H1 (cell line): ENCODE measurements at regions not wholly inside any gene's neighbourhood (a gene's known extent, or its start where the extent isn't known, plus 50 kb on each side); places are given as distances from the start of the nearest gene placed in this dataset.

Experiments
- CTCF ChIA-PET: fragments of 300-600 bp; sonication (Branson Sonifier 250); formaldehyde crosslinking; loops from one replicate; lab custom pipeline; 2021; ENCODE audit not compliant: partially characterized antibody; lab: Charles Lee
- POLR2A ChIA-PET: fragments of 300-600 bp; sonication (Branson Sonifier 250); formaldehyde crosslinking; loops from one replicate; lab custom pipeline; 2021; ENCODE audit warnings: inconsistent platforms; ENCODE audit not compliant: partially characterized antibody; lab: Charles Lee
- DNase-seq, 2 experiments: peaks; one replicate each; pipeline versions ENCODE4 v3.0.0 to v3.0.0-alpha.2; 2010 to 2022; ENCODE audit warnings: low spot score in 2 of 2, low read depth in 1 of 2, mixed read lengths in 1 of 2
- FAIRE-seq: peaks from 2 replicates; lab custom pipeline; 2011; peaks lifted over from hg19 to GRCh38; lab: Jason Lieb, UNC
- H2AFZ ChIP-seq: 2 replicates; pipeline ENCODE4 v1.8.1; 2012; ENCODE audit warnings: low read length, inconsistent platforms
- H2AK5ac ChIP-seq: 2 replicates; pipeline ENCODE4 v1.6.1; 2013; ENCODE audit warnings: low read depth, low read length
- H2BK120ac ChIP-seq: replicated peaks from 2 replicates; pipeline ENCODE3; 2013; ENCODE audit warnings: low read depth, low read length, inconsistent platforms
- H2BK12ac ChIP-seq: 2 replicates; pipeline ENCODE4 v1.6.1; 2013; ENCODE audit warnings: low read depth, low read length
- H2BK15ac ChIP-seq: 2 replicates; pipeline ENCODE4 v1.6.1; 2013; ENCODE audit warnings: low read length
- H2BK20ac ChIP-seq: 2 replicates; pipeline ENCODE4 v1.6.1; 2013; ENCODE audit warnings: low read length
- H2BK5ac ChIP-seq: 2 replicates; pipeline ENCODE4 v1.6.1; 2013; ENCODE audit warnings: low read depth, low read length
- H3K14ac ChIP-seq: 2 replicates; pipeline ENCODE4 v1.6.1; 2013; ENCODE audit warnings: inconsistent platforms; ENCODE audit not compliant: insufficient read length
- H3K18ac ChIP-seq: 2 replicates; pipeline ENCODE4 v1.6.1; 2013; ENCODE audit warnings: low read length; ENCODE audit errors: extremely low read depth
- H3K23ac ChIP-seq: 2 replicates; pipeline ENCODE4 v1.6.1; 2013; ENCODE audit warnings: inconsistent platforms; ENCODE audit not compliant: insufficient read length
- H3K23me2 ChIP-seq: 2 replicates; pipeline ENCODE4 v1.6.1; 2013; ENCODE audit warnings: low read depth, low read length
- H3K27ac ChIP-seq: 2 replicates; pipeline ENCODE4 v1.6.1; 2011; ENCODE audit warnings: low read depth, low read length, inconsistent platforms
- H3K27me3 ChIP-seq, 4 experiments: replicated peaks in 1 of 4; 1 replicate in 1 of 4; 2 replicates in 3 of 4; pipeline versions ENCODE4 v1.6.1 to v1.8.1; 2011 to 2013; ENCODE audit warnings: low read length in 3 of 4, mild to moderate bottlenecking in 3 of 4, inconsistent platforms in 2 of 4, mixed read lengths in 2 of 4, moderate library complexity in 1 of 4; ENCODE audit not compliant: control insufficient read depth in 3 of 4, insufficient read depth in 3 of 4; ENCODE audit errors: extremely low read depth in 1 of 4
- H3K36me3 ChIP-seq, 4 experiments: 2 replicates each; pipeline versions ENCODE4 v1.6.1 to v1.8.1; 2011 to 2013; ENCODE audit warnings: mild to moderate bottlenecking in 4 of 4, low read length in 3 of 4, moderate library complexity in 2 of 4, control low read depth in 1 of 4, inconsistent platforms in 1 of 4; ENCODE audit not compliant: insufficient read depth in 4 of 4, control insufficient read depth in 2 of 4
- H3K4ac ChIP-seq: replicated peaks from 2 replicates; pipeline ENCODE3; 2013; ENCODE audit warnings: low read length, low read depth, mixed read lengths, inconsistent platforms; ENCODE audit not compliant: insufficient read length
- H3K4me1 ChIP-seq, 4 experiments: replicated peaks in 1 of 4; 1 replicate in 1 of 4; 2 replicates in 3 of 4; pipeline versions ENCODE4 v1.6.1 to v1.8.1; 2011 to 2013; ENCODE audit warnings: low read length in 3 of 4, inconsistent platforms in 2 of 4, mixed read lengths in 1 of 4; ENCODE audit not compliant: insufficient read depth in 4 of 4, control insufficient read depth in 3 of 4
- H3K4me2 ChIP-seq, 2 experiments: 2 replicates each; pipeline versions ENCODE4 v1.6.1 to v1.8.1; 2011 to 2013; ENCODE audit warnings: low read depth in 2 of 2, low read length in 2 of 2, control low read depth in 1 of 2, inconsistent platforms in 1 of 2, mild to moderate bottlenecking in 1 of 2; ENCODE audit not compliant: insufficient read depth in 1 of 2
- H3K4me3 ChIP-seq, 4 experiments: fragments of 200-600, 300-600 bp in 1 of 4; sonication (generic), shearing (Covaris generic), sonication (Bioruptor Twin) in 1 of 4; 2 replicates each; pipeline versions ENCODE4 v1.5.1 to v1.8.1; 2011 to 2016; ENCODE audit warnings: low read length in 4 of 4, low read depth in 3 of 4, control low read depth in 2 of 4, inconsistent platforms in 2 of 4, mild to moderate bottlenecking in 2 of 4, mixed read lengths in 1 of 4, moderate library complexity in 1 of 4; ENCODE audit not compliant: insufficient read depth in 2 of 4; ENCODE audit errors: extremely low read depth in 1 of 4
- H3K56ac ChIP-seq: replicated peaks from 2 replicates; pipeline ENCODE3; 2013; ENCODE audit warnings: low read depth, mild to moderate bottlenecking, mixed read lengths, low read length, inconsistent platforms; ENCODE audit not compliant: insufficient read length
- H3K79me1 ChIP-seq: 2 replicates; pipeline ENCODE4 v1.6.1; 2013; ENCODE audit warnings: low read depth, low read length, control low read depth
- H3K79me2 ChIP-seq, 2 experiments: 2 replicates each; pipeline versions ENCODE4 v1.6.1 to v1.8.1; 2012 to 2013; ENCODE audit warnings: low read length in 2 of 2, mild to moderate bottlenecking in 2 of 2, inconsistent platforms in 1 of 2; ENCODE audit not compliant: insufficient read depth in 2 of 2, control insufficient read depth in 1 of 2
- H3K9ac ChIP-seq, 4 experiments: replicated peaks in 1 of 4; 1 replicate in 1 of 4; 2 replicates in 3 of 4; pipeline versions ENCODE4 v1.6.1 to v1.8.1; 2011 to 2013; ENCODE audit warnings: low read depth in 3 of 4, low read length in 3 of 4, control low read depth in 2 of 4, mild to moderate bottlenecking in 2 of 4, moderate library complexity in 2 of 4, inconsistent platforms in 1 of 4; ENCODE audit errors: extremely low read depth in 1 of 4
- H3K9me3 ChIP-seq, 2 experiments: 2 replicates each; pipeline versions ENCODE4 v1.6.1 to v1.8.1; 2012 to 2013; ENCODE audit warnings: mild to moderate bottlenecking in 2 of 2, moderate library complexity in 2 of 2, control low read depth in 1 of 2, inconsistent platforms in 1 of 2, low read depth in 1 of 2, low read length in 1 of 2, mixed read lengths in 1 of 2; ENCODE audit not compliant: insufficient read depth in 2 of 2
- H4K20me1 ChIP-seq, 2 experiments: replicated peaks in 1 of 2; 2 replicates each; pipeline versions ENCODE3 to v1.8.1; 2011 to 2013; ENCODE audit warnings: inconsistent platforms in 2 of 2, low read length in 2 of 2, mild to moderate bottlenecking in 1 of 2; ENCODE audit not compliant: insufficient read depth in 2 of 2, control insufficient read depth in 1 of 2
- H4K5ac ChIP-seq: 2 replicates; pipeline ENCODE4 v1.6.1; 2013; ENCODE audit warnings: low read length, low read depth, mixed read lengths, inconsistent platforms; ENCODE audit not compliant: insufficient read length
- H4K8ac ChIP-seq: 2 replicates; pipeline ENCODE4 v1.8.0; 2013; ENCODE audit warnings: mild to moderate bottlenecking, moderate library complexity, low read length, inconsistent platforms; ENCODE audit not compliant: insufficient read depth; ENCODE audit errors: extremely low read depth
- H4K91ac ChIP-seq: replicated peaks from 2 replicates; pipeline ENCODE3; 2013; ENCODE audit warnings: low read length, mixed read lengths, inconsistent platforms; ENCODE audit not compliant: insufficient read length
- ATF2 ChIP-seq: IDR thresholded peaks from 2 replicates; pipeline ENCODE4 v1.6.1; 2012; ENCODE audit warnings: low read length, inconsistent platforms
- RBBP5 ChIP-seq: IDR thresholded peaks from 2 replicates; pipeline ENCODE4 v1.7.1; 2012; ENCODE audit warnings: low read depth, mild to moderate bottlenecking, inconsistent platforms, low read length, moderate library complexity, borderline replicate concordance
- SP1 ChIP-seq: IDR thresholded peaks from 2 replicates; pipeline ENCODE4 v1.6.1; 2011; ENCODE audit warnings: low read depth, low read length
- USF2 ChIP-seq: IDR thresholded peaks from 2 replicates; pipeline ENCODE4 v1.6.1; 2011; ENCODE audit warnings: low read length, improper control_type of control experiment
- YY1 ChIP-seq: IDR thresholded peaks from 2 replicates; pipeline ENCODE4 v1.6.1; 2011; ENCODE audit warnings: low read depth, mild to moderate bottlenecking, low read length
- WGBS, 2 experiments: shearing (Covaris generic) in 1 of 2; methylation state at CpG; one replicate each; pipeline versions ENCODE4 v1.1.6 to v1.1.7; 2013 to 2015; ENCODE audit warnings: low lambda C conversion rate in 2 of 2, mixed read lengths in 2 of 2, inconsistent platforms in 1 of 2, low coverage in 1 of 2, missing lambda C conversion rate in 1 of 2; ENCODE audit not compliant: insufficient replicate concordance in 2 of 2, insufficient coverage in 1 of 2, insufficient read length in 1 of 2; ENCODE audit errors: extremely low coverage in 1 of 2, missing lambda C conversion rate in 1 of 2; 5-methylcytosine and 5-hydroxymethylcytosine counted together

GRCh38 chr4:159029481-159029880, 73.4 kb upstream of the RAPGEF2 start:
- DNase-seq = no peak
- Histone ChIP-seq H3K36me3 (no peaks in the 10 kb centered on the region), H3K4me3 (no peak overlapping the region), H3K9ac (no peak overlapping the region), H3K9me3 (no peaks in the 10 kb centered on the region), H3K27me3 (no peaks in the 10 kb centered on the region), H3K27ac (no peak overlapping the region), H3K14ac (no peak overlapping the region), H4K8ac (no peak overlapping the region), H4K5ac (no peak overlapping the region), H2AK5ac (no peak overlapping the region), H4K91ac (no peak overlapping the region), H2AFZ (no peak overlapping the region), H3K79me2 (no peaks in the 10 kb centered on the region), H2BK120ac (no peak overlapping the region), H4K20me1 (no peaks in the 10 kb centered on the region), H3K23ac (no peak overlapping the region), H3K23me2 (no peaks in the 10 kb centered on the region), H3K56ac (no peak overlapping the region), H2BK5ac (no peak overlapping the region), H3K4me2 (no peak overlapping the region), H2BK12ac (no peak overlapping the region), H3K4me1 (peaks cover 0 to 9% (median 2%) of the 10 kb centered on the region in 4 experiments; a peak in 3 of 7 replicates), H2BK20ac (no peak overlapping the region), H2BK15ac (no peak overlapping the region), H3K18ac (no peak overlapping the region), H3K4ac (no peak overlapping the region), H3K79me1 (no peaks in the 10 kb centered on the region)
- POLR2A ChIA-PET = interaction anchor here (1.2 kb wide), 1 partner anchor 13 kb away, joined by 3 read pairs; no protein-coding TSS in a partner anchor
- TF ChIP-seq ATF2 (no peak), SP1 (no peak), RBBP5 (no peak), USF2 (no peak), YY1 (no peak)
- no peak for FAIRE-seq
- CTCF ChIA-PET = interaction anchor here (0.7 kb wide), 2 partner anchors 10 to 26 kb away, joined by 3 read pairs; no protein-coding TSS in a partner anchor
- WGBS, 2 experiments = 94% methylated on average over 1 of the region's 1 CpG; no CpG with 5 or more reads in 1 of the 2 experiments
